Caco-2 (cell line): ENCODE measurements at regions not wholly inside any gene's neighbourhood (a gene's known extent, or its start where the extent isn't known, plus 50 kb on each side); places are given as distances from the start of the nearest gene placed in this dataset.

Experiments used
- BruUV-seq: library from RNA; stranded (reverse); fragments of 400-500 nt; replicated peaks from 2 replicates; lab custom pipeline; 2021; lab: Mats Ljungman, UMichigan
- CTCF ChIA-PET: fragments of 300-600 bp; sonication (Branson Sonifier 250); formaldehyde crosslinking; loops from one replicate; lab custom pipeline; 2022; ENCODE audit warnings: antibody characterized with exemption; lab: Charles Lee
- POLR2A ChIA-PET: fragments of 300-600 bp; sonication (Branson Sonifier 250); formaldehyde crosslinking; loops from one replicate; lab custom pipeline; 2022; ENCODE audit warnings: antibody characterized with exemption; lab: Charles Lee
- DNase-seq, 2 experiments: peaks; one replicate each; pipeline versions ENCODE4 v3.0.0 to v3.0.0-alpha.2; 2020 to 2022
- H3K27me3 ChIP-seq: replicated peaks from 2 replicates; pipeline ENCODE4 v1.6.0; 2011; ENCODE audit warnings: low read length; ENCODE audit not compliant: control insufficient read depth, insufficient read depth
- H3K36me3 ChIP-seq: 2 replicates; pipeline ENCODE4 v1.5.1; 2011; ENCODE audit warnings: low read length; ENCODE audit not compliant: control insufficient read depth, insufficient read depth
- H3K4me1 ChIP-seq: fragments of 250-450 bp; sonication (Bioruptor Pico); 2 replicates; pipeline ENCODE4 v1.5.1; 2020; ENCODE audit warnings: mild to moderate bottlenecking
- H3K4me3 ChIP-seq: 2 replicates; pipeline ENCODE4 v1.5.1; 2011; ENCODE audit warnings: low read depth, mild to moderate bottlenecking, control low read depth, low read length
- H3K9me3 ChIP-seq: fragments of 250-450 bp; sonication (Bioruptor Pico); 2 replicates; pipeline ENCODE4 v1.5.1; 2020; ENCODE audit warnings: mild to moderate bottlenecking, moderate library complexity
- H3K27ac Mint-ChIP-seq: one replicate; pipeline ENCODE4 v1.8.0; 2022; ENCODE audit warnings: mixed read lengths; ENCODE audit not compliant: unreplicated experiment
- H3K27me3 Mint-ChIP-seq: one replicate; pipeline ENCODE4 v1.8.0; 2022; ENCODE audit warnings: mixed read lengths; ENCODE audit not compliant: insufficient read depth, unreplicated experiment
- H3K36me3 Mint-ChIP-seq: one replicate; pipeline ENCODE4 v1.8.0; 2022; ENCODE audit warnings: mild to moderate bottlenecking, mixed read lengths; ENCODE audit not compliant: insufficient read depth, unreplicated experiment
- H3K4me1 Mint-ChIP-seq: one replicate; pipeline ENCODE4 v1.8.0; 2022; ENCODE audit warnings: low read depth, mixed read lengths; ENCODE audit not compliant: unreplicated experiment
- H3K4me3 Mint-ChIP-seq: one replicate; pipeline ENCODE4 v1.8.0; 2022; ENCODE audit warnings: mild to moderate bottlenecking, moderate library complexity, mixed read lengths; ENCODE audit not compliant: unreplicated experiment
- H3K9me3 Mint-ChIP-seq: one replicate; pipeline ENCODE4 v1.8.0; 2022; ENCODE audit warnings: mixed read lengths; ENCODE audit not compliant: unreplicated experiment
- CTCF ChIP-seq, 2 experiments: fragments of 200-600 bp in 1 of 2; IDR thresholded peaks; 1 replicate in 1 of 2; 2 replicates in 1 of 2; pipeline versions ENCODE4 v1.5.1 to v1.8.0; 2011 to 2022; ENCODE audit warnings: antibody characterized with exemption in 1 of 2, control low read depth in 1 of 2, inconsistent platforms in 1 of 2, low read depth in 1 of 2, low read length in 1 of 2, mild to moderate bottlenecking in 1 of 2, moderate library complexity in 1 of 2; ENCODE audit not compliant: insufficient read depth in 1 of 2, severe bottlenecking in 1 of 2, unreplicated experiment in 1 of 2
- intact Hi-C: fragments of 100-400 bp; cut with micrococcal nuclease; formaldehyde crosslinking; loops from one replicate; pipeline ENCODE4 v1.10.0; 2022; ENCODE audit not compliant: unreplicated experiment

GRCh38 chr3:180827171-180827570 lies 85.3 kb upstream of the FXR1 start:
- Histone ChIP-seq H3K27me3 (no peaks in the 10 kb centered on the region), H3K4me1 (no peaks in the 10 kb centered on the region), H3K4me3 (no peak overlapping the region), H3K9me3 (no peaks in the 10 kb centered on the region), H3K36me3 (no peaks in the 10 kb centered on the region)
- ChIA-PET CTCF (no interaction called here), POLR2A (no interaction called here)
- no peaks in the 10 kb centered on the region for H3K4me1 Mint-ChIP-seq
- no peaks in the 10 kb centered on the region for H3K36me3 Mint-ChIP-seq
- H3K9me3 Mint-ChIP-seq: no peaks in the 10 kb centered on the region
- intact Hi-C loops: no loop called here
- no peak overlapping the region for H3K4me3 Mint-ChIP-seq
- no peak for TF ChIP-seq CTCF (IDR thresholded peaks at IDR 0.05; ENCODE audit: insufficient read depth in 1 of 2, low read depth in 1 of 2, low read length in 1 of 2, severe bottlenecking in 1 of 2, unreplicated experiment in 1 of 2)
- no peak for DNase-seq
- no peaks in the 10 kb centered on the region for H3K27me3 Mint-ChIP-seq
- BruUV-seq: no TSS peak
- H3K27ac Mint-ChIP-seq: no peak overlapping the region

DNA sequence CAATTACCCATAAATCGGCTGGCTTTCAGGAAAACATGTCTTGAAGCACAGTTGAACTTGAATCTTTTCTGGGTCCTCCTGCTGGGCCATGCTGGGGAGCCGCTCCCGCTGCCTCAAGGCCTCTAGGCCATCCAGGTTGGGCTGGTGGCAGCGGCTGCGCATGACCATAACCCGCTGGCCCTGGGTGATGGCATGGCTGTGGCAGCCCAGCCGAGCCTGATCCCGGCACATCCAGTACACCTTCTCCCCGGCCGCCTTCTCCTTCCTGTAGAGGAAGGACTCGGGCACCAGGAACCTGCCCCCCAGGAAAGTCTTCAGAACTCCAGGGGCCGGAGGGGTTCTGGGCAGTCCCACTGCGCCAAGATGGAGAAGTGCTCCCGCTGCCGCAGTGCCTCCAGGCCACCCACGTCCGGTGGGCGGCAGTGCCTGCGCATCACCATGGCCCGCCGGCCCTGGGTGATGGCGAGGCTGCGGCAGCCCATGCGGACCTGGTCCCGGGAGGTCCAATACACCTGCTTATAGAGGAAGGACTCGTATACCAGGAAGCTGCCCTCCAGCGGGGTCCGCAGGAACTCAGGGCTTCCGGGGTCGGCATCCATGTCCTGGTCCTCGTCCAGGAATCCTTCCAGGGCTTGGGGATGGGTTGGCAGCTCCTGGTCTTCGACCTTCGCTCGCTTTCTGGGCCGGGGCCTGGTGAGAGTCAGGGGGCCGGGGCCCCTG lies 84.3 kb upstream of the FXR1 start:
- Mint-ChIP-seq H3K4me3 (no peak overlapping the region), H3K27ac (no peak overlapping the region), H3K36me3 (no peaks in the 10 kb centered on the region), H3K4me1 (no peaks in the 10 kb centered on the region), H3K9me3 (no peaks in the 10 kb centered on the region), H3K27me3 (no peaks in the 10 kb centered on the region)
- no peaks in the 10 kb centered on the region for H3K4me1 ChIP-seq
- no peaks in the 10 kb centered on the region for H3K9me3 ChIP-seq
- no peak overlapping the region for H3K4me3 ChIP-seq
- BruUV-seq: no TSS peak
- H3K27me3 ChIP-seq: no peaks in the 10 kb centered on the region
- no peak for TF ChIP-seq CTCF (IDR thresholded peaks at IDR 0.05; ENCODE audit: insufficient read depth in 1 of 2, low read depth in 1 of 2, low read length in 1 of 2, severe bottlenecking in 1 of 2, unreplicated experiment in 1 of 2)
- CTCF ChIA-PET: no interaction called here
- H3K36me3 ChIP-seq: no peaks in the 10 kb centered on the region
- POLR2A ChIA-PET: no interaction called here
- intact Hi-C loops: no loop called here
- no peak for DNase-seq

DNA sequence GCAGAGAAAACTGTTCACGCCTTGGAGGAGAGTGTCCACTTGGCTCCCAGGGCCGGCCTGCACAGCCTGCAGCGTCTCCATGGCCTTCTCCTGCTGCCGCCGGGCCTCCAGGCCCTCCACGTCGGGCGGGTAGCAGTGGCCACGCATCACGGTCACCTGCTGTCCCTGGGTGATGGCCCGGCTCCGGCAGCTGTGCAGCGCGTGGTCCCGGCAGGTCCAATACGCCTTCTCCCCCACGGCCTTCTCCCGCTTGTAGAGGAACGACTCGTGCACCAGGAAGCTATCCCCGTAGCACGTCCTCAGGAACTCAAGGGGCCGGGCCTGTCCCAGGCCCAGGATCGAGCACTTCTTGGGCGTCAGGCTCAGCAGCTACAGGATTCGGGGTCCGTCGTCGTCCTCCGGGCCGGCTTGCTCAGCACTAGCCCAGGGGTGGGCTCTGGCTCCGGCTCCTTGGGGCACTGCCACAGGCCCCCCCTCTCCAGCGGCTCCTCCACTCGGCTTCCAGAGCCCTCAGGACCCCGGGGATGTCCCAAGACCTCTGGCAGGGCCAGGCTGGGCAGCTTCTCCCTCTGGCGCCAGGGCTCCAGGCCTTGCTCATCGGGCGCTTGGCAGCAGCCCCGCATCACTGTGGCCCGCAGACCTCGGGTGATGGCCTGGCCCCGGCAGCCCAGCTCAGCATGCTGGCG lies 83.6 kb upstream of the FXR1 start:
- DNase-seq: no peak
- Histone ChIP-seq H3K4me3 (no peak overlapping the region), H3K4me1 (no peaks in the 10 kb centered on the region), H3K9me3 (no peaks in the 10 kb centered on the region), H3K36me3 (no peaks in the 10 kb centered on the region), H3K27me3 (no peaks in the 10 kb centered on the region)
- no TSS peak for BruUV-seq
- H3K9me3 Mint-ChIP-seq: no peaks in the 10 kb centered on the region
- CTCF ChIA-PET: no interaction called here
- no peaks in the 10 kb centered on the region for H3K27me3 Mint-ChIP-seq
- POLR2A ChIA-PET: no interaction called here
- H3K4me3 Mint-ChIP-seq: no peak overlapping the region
- no peak overlapping the region for H3K27ac Mint-ChIP-seq
- no peaks in the 10 kb centered on the region for H3K4me1 Mint-ChIP-seq
- no peaks in the 10 kb centered on the region for H3K36me3 Mint-ChIP-seq
- intact Hi-C loops: no loop called here
- no peak for TF ChIP-seq CTCF (IDR thresholded peaks at IDR 0.05; ENCODE audit: insufficient read depth in 1 of 2, low read depth in 1 of 2, low read length in 1 of 2, severe bottlenecking in 1 of 2, unreplicated experiment in 1 of 2)
